ENCODE measurements at regions not wholly inside any gene's neighbourhood (a gene's known extent, or its start where the extent isn't known, plus 50 kb on each side); places are given as distances from the start of the nearest gene placed in this dataset.
"Not testable (repeated sequence)": the region's sequence is repeated elsewhere in the genome, so short reads cannot be mapped to it uniquely, and the experiment has no call there.

DNA sequence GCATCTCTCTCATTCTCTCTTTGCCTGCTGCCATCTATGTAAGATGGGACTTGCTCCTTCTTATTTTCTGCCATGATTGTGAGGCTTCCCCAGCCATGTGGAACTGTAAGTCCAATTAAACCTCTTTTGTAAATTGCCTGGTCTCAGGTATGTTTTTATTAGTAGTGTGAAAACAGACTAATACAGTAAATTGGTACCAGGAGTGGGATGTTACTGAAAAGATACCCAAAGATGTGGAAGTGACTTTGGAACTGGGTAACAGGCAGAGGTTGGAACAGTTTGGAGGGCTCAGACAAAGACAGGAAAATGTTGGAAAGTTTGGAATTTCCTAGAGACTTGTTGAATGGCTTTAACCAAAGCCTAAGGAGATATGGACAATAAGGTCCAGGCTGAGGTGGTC is 503.1 kb upstream of the SOX9 start:
- DNase-seq, result not testable (repeated sequence)

DNA sequence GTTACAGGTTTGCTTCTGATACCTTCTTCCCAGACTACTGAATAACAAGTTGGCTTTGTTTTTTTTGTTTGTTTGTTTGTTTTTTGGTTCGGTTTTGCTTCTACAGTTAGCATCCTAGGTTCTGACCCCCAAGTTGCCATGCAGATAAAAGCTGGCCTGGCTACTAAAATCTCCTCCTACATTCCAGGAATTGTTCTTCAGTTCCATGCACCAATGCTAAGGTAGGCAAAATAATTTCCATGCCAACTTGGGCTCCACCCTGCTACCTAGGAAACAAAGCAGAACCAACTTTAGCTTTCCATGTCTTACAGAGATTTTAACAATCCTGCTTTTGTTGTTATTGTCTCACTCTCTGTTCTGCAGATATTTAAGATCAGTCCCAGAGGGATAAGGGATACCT is 495.5 kb upstream of the SOX9 start:
- DNase-seq, result no peak

DNA sequence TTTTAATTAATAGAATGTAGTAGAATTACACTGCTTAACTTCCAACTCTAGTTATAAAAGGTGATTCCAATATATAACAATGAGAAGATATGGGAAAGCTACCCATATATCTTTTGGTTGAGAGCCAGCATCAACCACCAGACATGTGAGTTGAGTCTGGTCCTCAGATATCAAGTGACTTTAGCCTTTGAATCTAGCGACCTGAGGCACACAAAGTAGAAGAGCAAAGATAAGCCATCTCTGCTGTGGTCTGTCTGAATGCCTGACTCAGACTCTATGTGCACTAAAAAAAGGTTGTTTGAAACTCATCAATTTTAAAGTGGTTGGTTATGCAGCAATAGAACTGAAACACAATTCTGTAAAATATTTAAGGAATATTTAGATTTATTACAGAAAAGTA is 492.5 kb upstream of the SOX9 start:
- no peak for DNase-seq

DNA sequence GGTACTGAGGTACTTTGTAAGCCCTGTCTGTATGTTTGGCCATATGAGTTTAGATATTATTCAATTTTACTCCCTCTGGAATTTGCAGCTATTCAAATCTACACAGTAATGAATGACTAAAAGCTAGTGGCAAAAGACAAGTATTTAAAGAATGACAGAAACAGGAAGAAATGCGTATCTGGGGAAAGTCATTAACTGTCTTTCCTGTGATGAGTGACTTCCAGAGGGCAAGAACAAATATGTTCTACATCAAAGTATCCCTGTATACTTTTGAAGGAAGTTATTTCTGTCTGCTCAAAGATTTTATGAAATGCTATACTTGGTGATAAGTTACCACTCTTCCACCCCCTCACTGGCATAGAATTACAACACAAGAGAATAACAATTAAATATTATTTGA is 489.3 kb upstream of the SOX9 start:
- no peak for DNase-seq

DNA sequence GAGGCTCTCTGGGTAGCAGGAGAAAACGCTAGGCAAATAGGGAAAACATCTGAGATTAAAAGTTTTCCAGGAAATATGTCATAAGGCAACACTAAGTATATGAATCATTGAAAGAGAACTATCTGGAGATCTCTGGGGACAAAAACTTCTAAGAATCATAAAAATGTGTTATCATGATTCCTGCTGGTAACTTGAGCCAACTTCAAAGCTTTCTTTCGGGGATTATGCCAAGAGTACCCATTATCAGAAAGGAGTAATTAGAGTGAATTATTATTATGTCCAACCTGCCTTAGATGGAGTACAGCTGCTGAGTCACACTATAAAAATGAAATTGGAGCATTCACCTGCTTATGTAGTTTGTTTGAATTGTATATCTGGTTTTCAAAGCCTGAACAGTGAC is 488.5 kb upstream of the SOX9 start:
- no peak for DNase-seq

DNA sequence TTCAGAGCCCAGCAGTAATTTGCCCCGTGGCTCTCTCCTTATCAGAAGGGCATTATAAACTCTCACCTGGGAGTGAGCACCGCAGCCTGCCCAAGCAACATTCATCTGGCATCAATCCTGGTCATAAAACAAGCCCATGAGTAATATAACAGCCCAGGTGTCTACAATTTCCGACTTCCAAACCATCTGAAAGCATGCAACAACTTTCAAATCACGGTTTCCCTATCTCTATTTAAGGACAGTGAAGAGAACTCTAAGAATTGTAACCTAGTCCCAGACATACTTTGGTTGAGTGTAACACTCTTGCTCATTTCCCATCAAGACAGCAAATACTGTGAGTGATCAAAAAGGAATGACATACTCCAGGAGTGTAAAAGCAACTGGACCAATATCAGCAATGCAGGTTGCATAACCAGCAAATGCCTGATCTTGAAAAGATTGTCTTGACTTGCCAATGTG is 487.4 kb upstream of the SOX9 start:
- DNase-seq, result no peak

DNA sequence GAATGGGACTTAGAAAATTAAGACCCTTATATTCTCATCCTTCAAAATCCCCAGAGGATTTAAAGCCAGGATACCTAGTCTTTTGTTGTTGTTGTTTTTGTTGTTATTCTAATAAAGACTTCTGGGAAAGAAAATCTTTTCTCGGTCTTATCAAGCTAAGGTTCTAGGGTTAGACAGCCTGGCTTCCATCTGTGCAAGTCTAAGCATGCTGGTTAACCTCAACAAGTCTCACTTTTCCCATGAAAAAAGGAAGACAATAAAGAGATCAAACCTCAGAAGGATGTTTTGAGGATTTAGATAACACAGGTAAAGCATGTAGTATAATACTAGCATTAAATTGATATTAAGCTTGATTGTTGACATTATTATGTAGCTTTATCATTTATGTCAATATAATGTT is 486.4 kb upstream of the SOX9 start:
- DNase-seq, result no peak

DNA sequence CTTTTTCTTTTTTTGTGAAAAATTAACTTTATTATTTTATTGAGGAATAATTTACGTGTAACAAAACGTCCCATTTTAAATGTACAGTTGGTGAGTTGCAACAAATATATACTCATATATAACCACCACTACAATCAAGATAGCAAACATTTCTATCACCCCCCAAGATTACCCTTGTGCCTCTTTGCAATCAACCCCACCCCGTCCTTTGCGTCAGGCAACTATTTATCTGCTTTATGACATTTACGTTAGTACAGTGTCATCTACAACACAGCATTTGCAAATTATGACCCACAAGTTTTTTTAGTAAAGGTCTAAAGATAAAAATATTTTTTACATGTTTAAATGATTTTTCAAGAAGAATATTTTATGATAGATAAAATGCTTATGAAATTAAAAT is 485.6 kb upstream of the SOX9 start:
- DNase-seq, result no peak

DNA sequence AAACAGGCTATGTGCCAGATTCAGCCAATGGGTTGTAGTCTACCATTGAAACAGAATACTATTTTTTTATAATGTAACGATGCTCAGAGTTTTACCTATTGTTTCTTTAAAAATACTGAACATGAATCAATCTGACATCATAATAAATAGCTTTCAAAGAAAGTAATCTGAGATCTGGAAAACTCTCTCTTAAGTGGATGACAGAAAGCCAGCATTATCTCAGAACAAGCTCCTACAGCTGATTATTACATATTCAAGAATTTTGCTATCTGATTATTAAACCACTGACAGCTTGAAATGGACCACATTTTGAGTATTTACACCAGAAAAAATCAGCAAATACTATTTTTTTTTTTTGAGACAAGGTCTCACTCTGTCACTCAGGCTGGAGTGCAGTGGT is 484.2 kb upstream of the SOX9 start:
- DNase-seq, result no peak

DNA sequence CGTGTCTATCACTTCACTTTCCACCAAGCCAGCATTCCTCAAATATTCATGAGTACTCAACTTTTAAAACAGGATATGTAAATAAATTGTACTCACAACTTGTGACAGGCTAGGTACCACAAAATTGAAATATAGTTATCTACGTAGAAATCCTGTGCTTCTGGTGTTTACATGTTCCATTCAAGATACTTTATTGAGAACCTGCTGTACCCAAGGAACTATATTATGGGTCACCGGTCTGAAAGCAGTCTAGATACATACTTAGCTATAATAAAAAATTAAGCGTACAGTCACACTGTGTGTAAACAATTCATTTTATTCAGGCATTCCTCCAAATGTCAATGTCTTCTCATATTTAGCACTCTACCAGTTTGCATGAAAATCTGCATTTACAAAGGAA is 482.2 kb upstream of the SOX9 start:
- no peak for DNase-seq

DNA sequence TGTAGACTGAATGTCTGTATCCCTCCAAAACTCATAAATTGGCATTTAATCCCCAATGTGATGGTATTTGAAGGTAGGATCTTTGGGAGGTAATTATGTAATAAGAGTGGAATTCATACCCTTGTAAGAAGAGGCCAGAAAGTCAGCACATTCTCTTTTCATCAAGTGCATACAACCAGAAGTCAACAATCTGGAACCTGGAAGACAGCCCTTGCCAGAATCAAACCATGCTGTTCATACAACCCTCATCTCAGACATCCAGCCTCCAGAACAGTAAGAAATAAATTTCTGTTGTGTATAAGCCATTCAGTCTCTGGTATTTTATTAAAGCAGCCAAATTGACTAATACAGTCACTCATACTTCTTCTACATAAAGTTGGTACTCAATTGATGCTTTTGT is 481.0 kb upstream of the SOX9 start:
- no peak for DNase-seq

DNA sequence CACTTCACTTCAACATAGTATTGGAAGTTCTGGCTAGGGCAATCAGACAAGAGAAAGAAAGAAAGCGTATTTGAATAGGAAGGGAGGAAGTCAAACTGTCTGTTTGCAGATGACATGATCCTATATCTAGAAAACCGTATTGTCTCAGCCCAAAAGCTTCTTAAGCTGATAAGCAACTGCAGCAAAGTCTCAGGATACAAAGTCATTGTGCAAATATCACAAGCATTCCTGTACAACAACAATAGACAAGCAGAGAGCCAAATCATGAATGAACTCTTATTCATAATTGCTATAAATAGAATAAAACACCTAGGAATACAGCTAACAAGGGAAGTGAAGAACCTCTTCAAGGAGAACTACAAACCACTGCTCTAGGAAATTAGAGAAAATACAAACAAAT is 473.9 kb upstream of the SOX9 start:
- not testable (repeated sequence) for DNase-seq

DNA sequence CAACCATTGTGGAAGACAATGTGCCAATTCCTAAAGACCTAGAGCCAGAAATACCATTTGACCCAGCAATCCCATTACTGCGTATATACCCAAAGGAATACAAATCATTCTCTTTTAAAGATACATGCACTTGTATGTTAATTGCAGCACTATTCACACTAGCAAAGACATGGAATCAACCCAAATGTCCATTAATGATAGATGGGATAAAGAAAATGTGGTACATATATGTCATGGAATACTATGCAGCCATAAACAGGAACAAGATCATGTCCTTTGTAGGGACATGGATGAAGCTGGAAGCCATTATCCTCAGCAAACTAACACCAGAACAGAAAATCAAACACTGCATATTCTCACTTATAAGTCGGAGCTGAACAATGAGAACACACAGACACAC is 472.5 kb upstream of the SOX9 start:
- not testable (repeated sequence) for DNase-seq

DNA sequence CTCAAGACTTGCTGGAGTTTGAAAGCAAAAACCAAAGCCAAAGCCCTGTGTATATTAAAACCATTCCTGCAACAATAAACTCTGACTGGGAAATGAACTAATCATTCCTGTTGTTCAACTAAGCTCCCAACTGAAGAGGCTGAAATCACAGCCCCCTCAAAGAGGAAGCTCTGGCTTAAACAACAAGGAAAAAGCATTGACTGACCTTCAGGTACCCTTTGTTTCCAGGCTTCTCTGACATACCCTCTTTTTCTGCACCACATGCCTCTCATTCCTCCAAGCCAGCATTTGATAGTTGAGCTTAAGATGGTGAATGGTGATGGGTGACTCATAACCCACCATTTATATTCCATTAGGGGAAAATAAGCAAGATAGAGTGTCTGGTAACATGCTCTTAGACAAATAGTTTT is 470.9 kb upstream of the SOX9 start:
- no peak for DNase-seq

DNA sequence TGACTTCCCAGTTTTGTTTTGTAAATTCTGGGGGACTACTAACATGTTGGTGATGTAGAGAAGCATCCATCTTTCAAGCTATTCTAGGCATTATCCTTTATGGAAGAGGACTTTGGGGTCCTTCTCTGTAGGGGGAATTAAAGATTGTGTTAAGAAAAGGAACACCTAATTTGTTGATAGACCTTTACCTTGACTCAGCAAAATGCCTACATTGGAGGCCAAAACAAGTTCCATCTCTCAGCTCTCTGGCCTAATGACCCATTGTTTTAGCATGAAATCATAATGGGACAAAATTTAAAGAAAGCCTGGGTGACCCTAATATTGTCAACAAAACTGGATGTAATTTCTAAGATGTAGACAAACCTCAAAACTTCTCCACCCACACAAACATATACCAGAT is 465.3 kb upstream of the SOX9 start:
- DNase-seq, result no peak

DNA sequence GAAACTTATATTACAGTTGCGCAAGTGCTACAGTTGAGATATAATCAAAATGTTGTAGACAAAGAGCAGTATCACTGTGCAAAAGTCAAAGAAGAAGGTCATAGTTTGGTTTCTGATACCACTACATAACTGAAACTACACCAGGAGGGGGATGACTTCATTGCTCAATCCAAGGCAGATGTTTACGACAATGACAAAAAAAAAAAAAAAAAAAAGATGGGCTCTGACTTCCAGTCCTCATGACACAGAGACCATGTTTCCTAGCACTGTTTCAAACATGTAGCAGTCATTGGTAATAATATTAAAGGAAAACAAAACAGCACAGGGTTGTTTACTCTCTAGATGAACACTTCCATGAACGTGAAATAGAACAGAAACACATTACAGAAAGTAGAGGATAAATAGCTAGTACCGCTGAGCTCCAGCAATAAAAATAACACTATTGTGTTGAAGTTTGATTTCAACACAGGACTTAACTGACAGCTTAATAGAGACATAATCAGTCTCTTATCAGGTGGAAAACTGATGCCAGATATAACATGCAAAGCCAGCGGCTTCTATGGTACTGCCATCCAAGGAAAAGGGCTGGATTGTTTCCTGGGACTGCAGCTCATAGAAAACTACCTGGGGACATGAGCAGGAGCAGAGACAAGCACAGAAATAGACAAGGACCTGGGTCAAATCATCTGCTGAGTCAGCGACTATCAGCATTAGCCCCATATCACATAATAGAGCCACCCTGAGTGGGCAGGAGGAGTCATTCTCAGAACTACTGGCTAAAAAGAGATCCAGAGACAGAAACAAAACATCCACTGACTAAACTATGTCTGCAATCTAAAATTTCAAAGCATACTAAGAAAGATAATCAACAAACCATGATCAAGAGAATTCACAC is 463.6 kb upstream of the SOX9 start:
- no peak for DNase-seq

DNA sequence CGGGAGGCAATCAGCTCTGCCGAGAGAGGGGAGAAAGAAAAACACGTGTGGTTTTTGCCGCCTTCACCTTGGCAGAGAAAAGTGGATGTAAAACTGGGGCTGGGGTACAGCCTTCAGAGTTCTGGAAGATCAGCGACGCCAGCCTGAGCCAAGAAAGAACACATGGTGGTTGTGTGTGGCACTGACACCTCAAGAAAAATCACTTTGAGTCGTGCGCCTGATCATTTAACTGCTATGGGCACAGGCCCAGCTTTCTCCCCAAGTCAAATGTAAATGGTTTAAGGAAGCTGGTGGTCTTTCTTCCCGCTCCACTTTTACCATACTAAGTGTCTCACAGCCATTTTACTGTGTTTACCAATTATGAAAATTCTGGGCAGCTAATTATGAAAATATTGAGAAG is 461.8 kb upstream of the SOX9 start:
- no peak for DNase-seq

DNA sequence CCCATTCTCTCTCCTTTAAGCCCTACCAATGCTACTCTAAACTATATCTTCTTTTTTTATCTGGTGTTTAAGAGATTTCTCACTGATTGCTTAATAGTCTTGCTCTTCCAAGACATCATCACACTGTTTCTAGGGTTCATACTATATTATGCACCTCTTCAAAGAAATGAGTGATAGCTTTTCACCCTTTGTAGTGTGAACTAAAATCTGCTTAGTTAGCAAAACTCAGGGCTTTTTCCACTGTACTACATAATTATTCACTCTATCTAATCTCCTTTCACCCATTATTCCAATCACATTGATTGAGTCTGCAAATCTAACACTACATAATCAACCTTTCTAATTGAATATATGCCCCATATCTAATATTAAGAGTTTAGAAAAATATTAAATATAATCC is 456.0 kb upstream of the SOX9 start:
- DNase-seq, result no peak

DNA sequence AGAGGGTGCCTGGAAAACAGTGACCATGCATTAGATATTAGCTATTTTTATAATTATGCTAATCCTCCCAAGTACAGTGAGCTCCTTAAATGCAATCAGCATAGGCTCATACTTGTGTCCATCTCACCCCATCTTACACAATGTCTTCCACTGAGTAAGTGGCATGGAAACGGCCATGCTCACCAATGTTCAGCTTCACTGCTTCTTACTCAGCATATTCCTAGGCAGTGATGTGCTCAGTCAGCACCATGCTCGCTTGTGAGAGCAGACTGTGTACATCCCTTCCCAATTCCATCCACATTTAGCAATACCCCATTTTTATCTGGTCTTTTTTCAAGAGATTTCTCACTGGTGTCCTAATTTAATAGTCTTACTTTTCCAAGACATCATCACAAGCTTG is 454.8 kb upstream of the SOX9 start:
- no peak for DNase-seq

DNA sequence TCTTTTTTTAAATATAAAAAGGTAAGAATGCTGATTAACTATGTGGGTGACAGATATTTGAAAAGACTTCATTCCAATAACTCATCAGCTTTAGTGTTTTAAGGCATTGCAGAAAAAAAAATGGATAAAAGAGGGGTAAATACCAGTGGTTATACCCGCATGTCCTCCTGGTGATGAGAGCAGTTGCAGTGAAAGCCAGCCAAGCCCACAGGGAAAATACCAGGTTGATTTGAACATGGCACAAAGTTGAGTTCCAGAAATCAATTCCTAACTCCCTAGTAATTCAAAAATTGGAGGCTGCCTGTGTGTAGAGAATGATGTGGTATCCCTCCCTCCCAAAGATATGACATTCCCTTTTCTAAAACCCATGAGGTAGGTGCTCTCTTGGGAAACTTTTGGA is 453.2 kb upstream of the SOX9 start:
- no peak for DNase-seq

DNA sequence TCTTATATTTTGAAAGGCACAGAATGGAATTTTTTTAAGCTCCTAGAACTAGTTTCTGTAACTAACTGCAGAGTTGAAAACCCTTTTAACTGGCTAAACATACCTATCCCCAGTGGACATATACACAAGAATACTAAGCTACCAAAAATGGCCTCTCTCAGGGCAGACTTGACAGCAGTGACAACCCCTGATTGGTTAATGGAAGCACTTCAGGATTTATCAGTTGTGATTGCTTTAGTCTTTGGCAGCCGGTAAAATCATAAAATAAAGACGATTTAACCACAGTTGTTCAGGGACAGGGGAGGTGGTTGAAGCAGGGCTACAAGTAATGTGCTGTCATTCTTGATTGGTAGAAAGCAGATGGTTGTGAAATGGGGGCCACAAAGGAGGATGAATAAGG is 452.0 kb upstream of the SOX9 start:
- no peak for DNase-seq

DNA sequence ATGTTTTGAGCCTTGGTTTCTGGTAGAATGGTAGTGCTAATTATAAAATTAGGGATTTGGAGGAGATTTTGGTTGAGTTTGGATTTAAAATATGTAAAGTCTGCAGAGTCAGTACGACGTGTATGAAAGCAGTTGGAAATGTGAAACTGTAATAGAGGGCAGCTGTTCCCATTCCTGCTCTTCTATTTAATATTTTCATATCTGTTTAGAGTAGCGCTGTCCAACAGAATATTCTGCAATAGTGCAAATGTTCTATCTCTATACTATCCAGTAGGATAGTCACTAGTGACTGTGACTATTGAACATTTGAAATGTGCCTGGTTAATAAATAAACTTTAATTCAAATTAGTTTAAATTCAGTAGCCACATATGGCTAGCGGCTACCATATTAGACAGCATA is 443.4 kb upstream of the SOX9 start:
- no peak for DNase-seq

DNA sequence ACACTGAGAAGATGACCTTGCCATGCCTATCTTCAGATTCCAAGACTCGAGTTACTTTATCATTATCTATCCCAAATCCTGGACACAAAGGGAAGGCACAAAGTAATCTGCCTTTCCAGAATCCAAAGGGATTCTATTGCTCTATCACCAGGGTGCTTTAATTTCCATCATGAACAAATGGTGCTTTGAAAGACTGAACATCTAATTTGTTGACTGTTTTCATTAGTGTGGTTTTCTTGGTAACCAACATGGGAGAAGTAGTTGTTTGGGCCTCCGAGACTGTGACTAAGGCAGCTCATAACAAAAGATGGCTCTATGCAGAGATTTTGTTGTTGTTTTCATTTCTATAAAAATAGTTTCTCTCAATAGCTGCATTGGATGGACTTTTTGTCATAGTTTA is 441.0 kb upstream of the SOX9 start:
- no peak for DNase-seq

DNA sequence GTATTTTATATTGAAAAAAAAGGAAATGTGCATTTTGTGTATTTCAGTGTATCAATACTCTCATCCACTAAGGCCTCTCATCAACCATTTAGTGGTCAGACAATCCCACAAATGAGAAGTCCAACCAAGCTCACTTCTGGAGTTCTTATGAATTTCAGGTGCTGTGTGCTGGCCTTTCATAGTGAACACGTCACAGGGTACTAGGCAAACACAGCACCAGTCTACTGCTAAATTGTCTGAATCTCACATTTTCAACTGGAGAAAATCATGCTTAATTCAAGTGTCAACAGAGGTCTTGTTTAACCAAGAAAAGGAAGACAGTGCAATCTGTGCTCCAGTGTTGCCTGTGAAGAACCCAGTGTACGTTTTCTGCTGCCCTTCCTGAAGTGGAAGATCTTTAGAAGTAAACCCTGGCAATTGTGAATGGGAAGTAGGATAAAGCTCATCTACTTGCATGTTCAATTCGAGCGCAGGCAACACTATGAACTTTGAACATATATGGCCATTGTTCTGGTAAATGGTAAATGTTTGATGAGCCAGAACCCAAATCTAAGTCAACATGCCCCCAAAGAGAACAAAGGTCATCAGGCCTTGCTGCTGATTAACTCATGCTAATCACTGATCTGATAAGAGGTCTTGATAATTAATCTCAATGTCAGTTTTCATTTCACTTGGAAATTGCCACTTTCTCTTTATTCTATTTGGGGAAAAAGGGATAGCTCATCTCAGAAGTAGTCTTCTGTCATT is 439.2 kb upstream of the SOX9 start:
- DNase-seq, result no peak

DNA sequence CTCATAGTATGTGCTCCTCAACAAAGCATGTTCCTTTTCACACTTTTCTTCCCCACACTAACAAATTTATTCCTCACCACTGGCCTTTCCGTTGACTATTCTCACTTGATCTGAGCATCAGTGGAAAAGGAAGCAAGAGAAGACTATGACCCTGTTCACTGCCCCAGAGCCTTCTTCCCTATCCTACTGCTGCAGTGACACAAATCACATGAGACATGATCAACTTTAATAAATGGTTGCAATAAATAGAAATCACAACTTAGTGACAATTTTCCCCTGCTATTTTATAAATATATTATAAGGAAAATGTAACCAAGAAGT is 438.7 kb upstream of the SOX9 start:
- no peak for DNase-seq

All from amniotic stem cell (primary cell).